ENCODE measurements at regions not wholly inside any gene's neighbourhood (a gene's known extent, or its start where the extent isn't known, plus 50 kb on each side); places are given as distances from the start of the nearest gene placed in this dataset.

DNA sequence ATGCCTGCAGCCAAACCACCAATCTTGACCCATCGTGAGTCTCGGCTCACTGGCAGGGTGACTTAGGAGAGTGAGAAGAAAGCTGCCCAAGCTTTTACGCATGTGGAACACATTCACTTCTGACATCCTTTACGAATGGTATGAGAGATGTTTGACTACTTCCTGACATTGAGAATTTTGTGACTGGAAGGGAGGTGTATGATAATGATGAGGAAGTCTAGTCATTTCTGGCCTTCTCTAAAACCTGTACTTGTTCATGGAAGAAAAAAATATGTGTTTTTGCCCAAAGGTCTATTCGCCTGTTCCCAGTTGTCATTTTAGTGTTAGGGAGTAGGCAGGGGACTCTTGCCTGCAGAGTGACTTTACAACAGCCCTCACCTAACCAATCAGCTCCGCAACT is 227.2 kb upstream of the ATP2B1 start:
- Histone ChIP-seq H3K27ac (ENCODE audit: low read length) (no peak overlapping the region), H3K4me1 (ENCODE audit: control insufficient read depth in 1 of 2, insufficient read depth in 2 of 2, low read length in 2 of 2) (peaks cover 0 to 4% of the 10 kb centered on the region in 2 donors), H3K4me3 (ENCODE audit: low read depth in 1 of 2, low read length in 2 of 2) (no peak overlapping the region), H3K36me3 (ENCODE audit: control insufficient read depth in 1 of 2, insufficient read depth in 2 of 2, low read length in 2 of 2) (no peaks in the 10 kb centered on the region), H3K27me3 (ENCODE audit: low read depth, low read length) (no peaks in the 10 kb centered on the region), H3K9me3 (ENCODE audit: control insufficient read depth in 1 of 2, low read length in 2 of 2) (no peaks in the 10 kb centered on the region)

DNA sequence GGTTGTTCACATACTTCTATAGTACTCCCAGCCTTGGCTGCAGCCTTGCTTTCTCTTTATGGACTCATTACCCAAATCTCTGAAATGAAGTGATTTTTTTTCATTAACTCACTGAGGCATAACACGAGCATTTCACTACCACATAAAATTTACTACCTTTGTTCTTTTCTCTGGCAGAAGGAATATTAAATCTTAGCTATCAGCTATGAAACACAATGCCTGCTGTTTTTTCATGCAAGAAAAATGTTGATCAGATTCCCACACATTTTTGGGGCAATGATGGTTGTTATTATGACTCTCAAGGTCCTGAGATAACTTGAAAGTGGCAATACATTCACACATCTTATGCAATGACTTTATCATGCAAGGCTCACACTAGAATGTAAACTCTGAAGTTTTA is 225.3 kb upstream of the ATP2B1 start:
- Histone ChIP-seq H3K4me3 (ENCODE audit: low read depth in 1 of 2, low read length in 2 of 2) (no peak overlapping the region), H3K27me3 (ENCODE audit: low read depth, low read length) (no peaks in the 10 kb centered on the region), H3K36me3 (ENCODE audit: control insufficient read depth in 1 of 2, insufficient read depth in 2 of 2, low read length in 2 of 2) (no peaks in the 10 kb centered on the region), H3K27ac (ENCODE audit: low read length) (no peak overlapping the region), H3K9me3 (ENCODE audit: control insufficient read depth in 1 of 2, low read length in 2 of 2) (no peaks in the 10 kb centered on the region), H3K4me1 (ENCODE audit: control insufficient read depth in 1 of 2, insufficient read depth in 2 of 2, low read length in 2 of 2) (peaks cover 0 to under 1% of the 10 kb centered on the region in 2 donors)

DNA sequence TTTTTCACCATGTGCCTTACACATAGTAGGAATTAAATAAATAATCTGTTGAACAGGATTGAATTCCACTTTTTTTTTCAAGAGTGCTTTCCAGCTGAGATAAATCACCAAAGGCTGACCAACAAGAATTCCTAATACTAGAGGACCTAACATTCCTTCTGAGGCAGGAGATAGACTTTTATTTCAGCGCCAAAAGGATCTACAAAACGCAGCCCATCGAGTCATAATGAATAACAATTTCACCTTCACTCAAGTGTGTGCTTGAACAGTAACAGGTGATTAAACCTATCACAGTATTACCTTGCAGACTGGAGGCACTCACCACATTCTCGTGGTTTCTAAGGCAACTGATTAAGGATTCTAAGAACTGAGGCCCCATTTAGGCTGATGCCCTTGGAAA is 224.3 kb upstream of the ATP2B1 start:
- no peak overlapping the region for H3K27ac ChIP-seq (ENCODE audit: low read length)
- H3K9me3 ChIP-seq (ENCODE audit: control insufficient read depth in 1 of 2, low read length in 2 of 2) = no peaks in the 10 kb centered on the region
- no peak overlapping the region for H3K4me3 ChIP-seq (ENCODE audit: low read depth in 1 of 2, low read length in 2 of 2)
- no peaks in the 10 kb centered on the region for H3K27me3 ChIP-seq (ENCODE audit: low read depth, low read length)
- H3K36me3 ChIP-seq (ENCODE audit: control insufficient read depth in 1 of 2, insufficient read depth in 2 of 2, low read length in 2 of 2) = no peaks in the 10 kb centered on the region
- no peaks in the 10 kb centered on the region for H3K4me1 ChIP-seq (ENCODE audit: control insufficient read depth in 1 of 2, insufficient read depth in 2 of 2, low read length in 2 of 2)

DNA sequence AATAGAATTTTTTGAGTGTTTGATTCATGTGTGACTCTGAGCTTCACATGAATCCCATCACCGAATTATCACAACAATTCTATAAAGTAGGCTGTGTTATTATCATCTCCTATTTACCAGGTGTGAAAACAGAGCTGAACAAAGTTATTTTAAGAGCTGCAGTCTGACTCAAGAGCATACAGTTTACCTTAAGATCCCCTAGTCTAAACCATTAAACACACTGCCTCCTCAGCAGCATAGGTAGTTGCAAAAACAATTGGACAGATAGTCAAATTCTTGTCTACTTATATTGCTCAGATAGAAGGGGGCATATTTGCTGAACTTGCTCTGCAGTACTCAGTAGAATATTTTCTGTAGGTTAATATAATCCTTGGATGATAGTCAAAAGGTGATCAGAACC is 219.8 kb upstream of the ATP2B1 start:
- Histone ChIP-seq H3K27ac (ENCODE audit: low read length) (no peak overlapping the region), H3K36me3 (ENCODE audit: control insufficient read depth in 1 of 2, insufficient read depth in 2 of 2, low read length in 2 of 2) (no peaks in the 10 kb centered on the region), H3K4me1 (ENCODE audit: control insufficient read depth in 1 of 2, insufficient read depth in 2 of 2, low read length in 2 of 2) (no peaks in the 10 kb centered on the region), H3K27me3 (ENCODE audit: low read depth, low read length) (no peaks in the 10 kb centered on the region), H3K4me3 (ENCODE audit: low read depth in 1 of 2, low read length in 2 of 2) (no peak overlapping the region), H3K9me3 (ENCODE audit: control insufficient read depth in 1 of 2, low read length in 2 of 2) (no peaks in the 10 kb centered on the region)

DNA sequence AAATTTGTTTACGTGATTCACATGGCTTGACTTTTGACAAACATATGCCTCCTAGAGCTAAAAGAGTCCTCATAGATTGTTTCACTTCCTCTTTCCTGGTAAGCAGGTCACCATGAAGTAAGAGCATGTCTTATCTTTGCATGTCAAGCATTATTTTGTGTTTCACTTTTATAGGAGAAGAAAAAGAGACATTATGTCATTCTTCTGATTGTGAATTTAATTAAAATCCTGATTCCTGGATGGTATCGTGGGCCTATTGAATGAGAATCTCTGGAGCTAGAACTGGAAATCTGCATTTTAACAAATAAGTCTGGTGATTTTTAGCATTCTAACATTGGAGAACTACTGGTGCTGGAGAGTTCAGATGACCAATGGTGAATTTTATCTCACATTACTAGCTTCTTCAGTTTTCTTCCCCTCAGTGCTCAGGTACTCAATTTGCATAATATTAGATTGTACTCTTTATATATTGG is 218.6 kb upstream of the ATP2B1 start:
- no peaks in the 10 kb centered on the region for H3K36me3 ChIP-seq (ENCODE audit: control insufficient read depth in 1 of 2, insufficient read depth in 2 of 2, low read length in 2 of 2)
- no peaks in the 10 kb centered on the region for H3K9me3 ChIP-seq (ENCODE audit: control insufficient read depth in 1 of 2, low read length in 2 of 2)
- no peak overlapping the region for H3K27ac ChIP-seq (ENCODE audit: low read length)
- no peaks in the 10 kb centered on the region for H3K27me3 ChIP-seq (ENCODE audit: low read depth, low read length)
- no peaks in the 10 kb centered on the region for H3K4me1 ChIP-seq (ENCODE audit: control insufficient read depth in 1 of 2, insufficient read depth in 2 of 2, low read length in 2 of 2)
- no peak overlapping the region for H3K4me3 ChIP-seq (ENCODE audit: low read depth in 1 of 2, low read length in 2 of 2)

DNA sequence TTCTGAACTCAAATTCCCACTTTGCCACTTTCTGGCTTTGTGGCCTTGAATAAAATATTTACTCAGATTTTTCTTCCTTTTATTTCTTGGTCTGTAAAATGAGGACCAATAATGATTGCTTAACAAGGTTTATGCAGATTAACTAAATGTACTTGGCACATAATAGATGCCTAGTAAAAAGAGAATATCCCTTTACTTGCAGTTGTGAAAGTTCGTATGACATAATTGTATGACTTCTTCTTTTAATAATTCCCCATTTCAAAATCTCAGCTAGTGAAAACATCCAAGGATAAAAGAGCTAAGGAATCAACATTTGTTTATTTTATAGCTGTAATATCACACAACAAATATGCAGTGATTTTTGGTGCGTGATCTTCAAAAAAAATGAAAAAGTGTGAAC is 215.6 kb upstream of the ATP2B1 start:
- no peaks in the 10 kb centered on the region for H3K27me3 ChIP-seq (ENCODE audit: low read depth, low read length)
- H3K4me1 ChIP-seq (ENCODE audit: control insufficient read depth in 1 of 2, insufficient read depth in 2 of 2, low read length in 2 of 2) = no peaks in the 10 kb centered on the region
- no peak overlapping the region for H3K4me3 ChIP-seq (ENCODE audit: low read depth in 1 of 2, low read length in 2 of 2)
- H3K27ac ChIP-seq (ENCODE audit: low read length) = no peak overlapping the region
- H3K9me3 ChIP-seq (ENCODE audit: control insufficient read depth in 1 of 2, low read length in 2 of 2) = no peaks in the 10 kb centered on the region
- no peaks in the 10 kb centered on the region for H3K36me3 ChIP-seq (ENCODE audit: control insufficient read depth in 1 of 2, insufficient read depth in 2 of 2, low read length in 2 of 2)

DNA sequence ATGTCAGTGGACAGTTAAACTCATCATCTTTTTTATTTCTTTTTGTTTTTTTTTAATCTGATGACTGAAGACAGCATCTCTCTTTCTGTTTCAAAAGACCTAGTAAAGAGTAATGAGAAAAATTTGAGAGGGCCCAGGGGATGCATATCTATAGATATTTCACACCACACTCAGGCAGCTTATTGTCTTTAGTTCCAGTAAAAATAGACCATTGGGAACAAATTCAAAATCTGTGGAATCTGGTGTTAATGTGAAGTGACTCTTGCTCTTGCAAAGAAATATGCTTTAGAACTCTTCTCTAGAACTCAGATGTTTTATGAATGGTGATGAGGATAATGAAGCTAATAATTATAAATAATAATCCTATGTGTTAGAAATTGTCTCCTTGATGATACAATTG is 214.5 kb upstream of the ATP2B1 start:
- Histone ChIP-seq H3K4me1 (ENCODE audit: control insufficient read depth in 1 of 2, insufficient read depth in 2 of 2, low read length in 2 of 2) (no peaks in the 10 kb centered on the region), H3K36me3 (ENCODE audit: control insufficient read depth in 1 of 2, insufficient read depth in 2 of 2, low read length in 2 of 2) (no peaks in the 10 kb centered on the region), H3K9me3 (ENCODE audit: control insufficient read depth in 1 of 2, low read length in 2 of 2) (no peaks in the 10 kb centered on the region), H3K4me3 (ENCODE audit: low read depth in 1 of 2, low read length in 2 of 2) (no peak overlapping the region), H3K27ac (ENCODE audit: low read length) (no peak overlapping the region), H3K27me3 (ENCODE audit: low read depth, low read length) (no peaks in the 10 kb centered on the region)

DNA sequence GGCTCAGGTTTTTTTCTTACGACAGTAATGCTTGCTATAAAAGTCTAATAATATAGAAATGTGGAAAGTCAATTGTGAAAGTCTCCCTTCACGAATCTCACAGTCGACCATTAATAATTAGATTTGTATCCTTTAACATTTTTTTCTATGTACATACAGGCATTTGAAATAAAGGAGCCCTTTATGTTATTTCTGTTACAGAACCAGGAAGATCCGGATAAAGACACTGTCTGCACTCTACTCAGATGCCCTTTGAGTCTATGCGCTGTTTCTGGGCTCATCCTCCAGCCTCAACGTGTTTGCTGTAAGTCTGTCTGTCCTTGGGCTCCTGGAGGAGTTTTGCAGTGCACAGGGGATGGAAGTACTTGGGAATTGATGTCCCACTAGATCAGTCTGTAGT is 212.2 kb upstream of the ATP2B1 start:
- H3K27ac ChIP-seq (ENCODE audit: low read length) = no peak overlapping the region

DNA sequence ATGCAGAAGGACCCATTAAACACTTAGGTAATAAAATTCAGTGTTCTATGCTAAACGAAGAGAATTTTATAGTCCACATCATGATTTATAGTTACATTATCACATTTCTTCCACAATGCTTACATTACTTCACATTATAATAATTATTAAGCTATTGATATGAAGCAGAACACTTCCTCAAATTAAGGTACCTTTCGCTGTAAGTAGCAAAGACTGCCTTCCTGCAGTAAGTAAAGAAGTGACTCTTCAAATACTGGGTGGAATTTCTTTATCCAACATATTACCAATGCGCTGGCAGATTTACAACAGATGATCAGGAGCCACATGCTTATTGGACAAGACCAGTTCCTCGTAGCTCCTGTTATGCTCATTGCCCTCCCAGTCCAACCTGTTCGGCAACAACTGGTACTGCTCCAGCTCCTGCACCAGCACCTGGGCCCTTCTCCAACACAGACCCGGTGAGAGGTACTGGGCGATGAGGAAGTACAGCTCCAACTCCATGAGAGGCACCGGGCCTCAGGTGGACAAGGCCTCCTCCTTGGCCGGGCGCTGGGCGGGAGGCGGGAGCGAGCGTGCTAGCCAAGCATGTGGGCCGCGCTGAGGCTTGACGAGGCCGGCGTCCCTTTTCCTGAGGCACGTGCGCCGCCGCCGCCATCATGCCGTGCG is 210.7 kb upstream of the ATP2B1 start:
- H3K9me3 ChIP-seq (ENCODE audit: control insufficient read depth in 1 of 2, low read length in 2 of 2) = no peaks in the 10 kb centered on the region

More for the DNA sequence above, 212.2 kb upstream of the ATP2B1 start:
- Histone ChIP-seq H3K4me3 (ENCODE audit: low read depth in 1 of 2, low read length in 2 of 2) (no peak overlapping the region), H3K9me3 (ENCODE audit: control insufficient read depth in 1 of 2, low read length in 2 of 2) (no peaks in the 10 kb centered on the region), H3K27me3 (ENCODE audit: low read depth, low read length) (no peaks in the 10 kb centered on the region), H3K4me1 (ENCODE audit: control insufficient read depth in 1 of 2, insufficient read depth in 2 of 2, low read length in 2 of 2) (no peaks in the 10 kb centered on the region), H3K36me3 (ENCODE audit: control insufficient read depth in 1 of 2, insufficient read depth in 2 of 2, low read length in 2 of 2) (no peaks in the 10 kb centered on the region)

DNA sequence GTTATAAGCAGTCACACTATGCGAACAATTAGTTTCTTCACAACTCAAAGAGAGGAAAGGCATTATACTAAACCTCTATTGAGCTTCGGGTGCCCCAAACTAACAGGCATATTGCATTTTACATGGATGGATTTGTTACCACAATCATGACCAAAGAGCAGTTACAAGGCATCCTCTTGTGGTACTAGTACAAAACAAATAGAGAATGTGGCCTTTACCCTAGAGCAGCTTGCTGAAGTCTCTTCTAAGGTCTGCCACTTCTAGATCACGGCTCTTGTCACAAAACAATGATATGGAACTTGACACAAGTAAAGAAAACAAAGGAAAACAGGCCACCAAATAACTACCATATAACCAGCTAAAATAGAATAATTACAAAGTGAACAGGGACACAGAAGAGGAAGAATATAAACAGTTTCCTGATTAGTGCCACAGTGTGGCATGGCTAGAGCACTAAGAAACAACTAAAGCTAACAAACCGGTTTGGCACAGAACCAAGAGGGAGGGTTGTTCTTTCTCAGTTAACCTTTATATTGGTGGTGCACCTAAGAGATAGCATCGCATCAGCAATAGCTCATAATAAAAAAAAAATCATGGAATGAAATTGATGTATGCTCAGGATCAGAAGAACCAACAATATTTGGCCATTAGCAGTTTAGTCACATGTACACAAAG is 209.7 kb upstream of the ATP2B1 start:
- no peak overlapping the region for H3K27ac ChIP-seq (ENCODE audit: low read length)
- no peaks in the 10 kb centered on the region for H3K4me1 ChIP-seq (ENCODE audit: control insufficient read depth in 1 of 2, insufficient read depth in 2 of 2, low read length in 2 of 2)
- no peaks in the 10 kb centered on the region for H3K9me3 ChIP-seq (ENCODE audit: control insufficient read depth in 1 of 2, low read length in 2 of 2)
- H3K36me3 ChIP-seq (ENCODE audit: control insufficient read depth in 1 of 2, insufficient read depth in 2 of 2, low read length in 2 of 2) = no peaks in the 10 kb centered on the region
- H3K27me3 ChIP-seq (ENCODE audit: low read depth, low read length) = no peaks in the 10 kb centered on the region
- no peak overlapping the region for H3K4me3 ChIP-seq (ENCODE audit: low read depth in 1 of 2, low read length in 2 of 2)

More for the DNA sequence above, 210.7 kb upstream of the ATP2B1 start:
- no peak overlapping the region for H3K4me3 ChIP-seq (ENCODE audit: low read depth in 1 of 2, low read length in 2 of 2)
- H3K27me3 ChIP-seq (ENCODE audit: low read depth, low read length) = no peaks in the 10 kb centered on the region
- H3K27ac ChIP-seq (ENCODE audit: low read length) = no peak overlapping the region
- no peaks in the 10 kb centered on the region for H3K4me1 ChIP-seq (ENCODE audit: control insufficient read depth in 1 of 2, insufficient read depth in 2 of 2, low read length in 2 of 2)
- no peaks in the 10 kb centered on the region for H3K36me3 ChIP-seq (ENCODE audit: control insufficient read depth in 1 of 2, insufficient read depth in 2 of 2, low read length in 2 of 2)

DNA sequence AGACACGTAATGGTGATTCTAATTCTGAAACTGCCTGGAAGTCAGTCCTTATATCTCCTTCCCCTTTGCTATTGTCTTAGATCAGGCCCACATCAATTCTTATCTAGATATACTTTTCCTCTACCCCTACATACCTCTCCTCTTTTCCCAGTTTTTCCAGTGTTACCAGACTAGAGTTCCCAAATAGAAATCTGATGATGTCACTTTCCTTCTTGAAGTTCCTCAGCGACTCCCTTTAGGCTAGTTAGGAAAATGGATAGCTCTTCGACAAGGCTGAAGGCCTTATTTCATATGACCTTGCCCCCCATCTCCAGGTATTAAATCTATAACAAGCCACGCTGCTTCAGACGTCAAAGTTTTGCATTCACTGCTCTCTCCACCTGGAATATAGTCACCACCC is 201.1 kb upstream of the ATP2B1 start:
- H3K4me3 ChIP-seq (ENCODE audit: low read depth in 1 of 2, low read length in 2 of 2) = no peak overlapping the region
- H3K4me1 ChIP-seq (ENCODE audit: control insufficient read depth in 1 of 2, insufficient read depth in 2 of 2, low read length in 2 of 2) = no peaks in the 10 kb centered on the region
- no peak overlapping the region for H3K27ac ChIP-seq (ENCODE audit: low read length)

DNA sequence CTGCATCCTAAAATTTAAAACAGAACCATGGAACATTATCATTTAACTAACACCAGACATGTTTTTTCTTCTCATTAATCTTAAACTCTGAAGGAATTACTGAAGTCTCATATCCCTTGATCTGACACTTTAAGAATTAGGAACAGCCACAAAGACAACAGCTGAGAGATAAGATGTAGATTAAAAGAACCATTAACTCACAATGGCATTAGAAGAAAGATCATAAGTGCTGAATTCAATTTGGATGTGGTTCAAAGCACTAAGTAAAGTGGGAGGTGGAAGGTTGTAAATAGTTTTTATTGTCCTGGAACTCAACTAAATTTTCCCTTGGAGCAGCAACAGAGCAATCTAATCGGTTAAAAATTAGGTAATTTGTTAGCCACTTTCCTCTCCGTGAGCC is 199.0 kb upstream of the ATP2B1 start:
- H3K4me1 ChIP-seq (ENCODE audit: control insufficient read depth in 1 of 2, insufficient read depth in 2 of 2, low read length in 2 of 2) = no peaks in the 10 kb centered on the region
- H3K9me3 ChIP-seq (ENCODE audit: control insufficient read depth in 1 of 2, low read length in 2 of 2) = peaks cover 0 to 7% of the 10 kb centered on the region in 2 donors
- no peaks in the 10 kb centered on the region for H3K36me3 ChIP-seq (ENCODE audit: control insufficient read depth in 1 of 2, insufficient read depth in 2 of 2, low read length in 2 of 2)
- H3K27ac ChIP-seq (ENCODE audit: low read length) = no peak overlapping the region
- H3K27me3 ChIP-seq (ENCODE audit: low read depth, low read length) = no peaks in the 10 kb centered on the region
- H3K4me3 ChIP-seq (ENCODE audit: low read depth in 1 of 2, low read length in 2 of 2) = no peak overlapping the region

More for the DNA sequence above, 201.1 kb upstream of the ATP2B1 start:
- peaks cover 0 to 7% of the 10 kb centered on the region in 2 donors for H3K9me3 ChIP-seq (ENCODE audit: control insufficient read depth in 1 of 2, low read length in 2 of 2)
- H3K27me3 ChIP-seq (ENCODE audit: low read depth, low read length) = no peaks in the 10 kb centered on the region
- no peaks in the 10 kb centered on the region for H3K36me3 ChIP-seq (ENCODE audit: control insufficient read depth in 1 of 2, insufficient read depth in 2 of 2, low read length in 2 of 2)

Data from muscle layer of duodenum (tissue), 2 donors.